Activated T-cell treated with anti-CD3 and anti-CD28 coated beads, Interleukin-2, amount 50 U/mL, for 24 hours (primary cell): ENCODE measurements at regions not wholly inside any gene's neighbourhood (a gene's known extent, or its start where the extent isn't known, plus 50 kb on each side); places are given as distances from the start of the nearest gene placed in this dataset.

Experiments
- DNase-seq: peaks from one replicate; pipeline ENCODE4 v3.0.0-alpha.2; 2020
- H3K27ac Mint-ChIP-seq: 2 replicates; pipeline ENCODE4 v1.8.0; 2020; ENCODE audit warnings: mild to moderate bottlenecking, mixed read lengths
- H3K27me3 Mint-ChIP-seq: 2 replicates; pipeline ENCODE4 v1.8.0; 2020; ENCODE audit warnings: mixed read lengths
- H3K36me3 Mint-ChIP-seq: 2 replicates; pipeline ENCODE4 v1.8.0; 2020; ENCODE audit warnings: low read depth, mixed read lengths
- H3K4me1 Mint-ChIP-seq: 2 replicates; pipeline ENCODE4 v1.8.0; 2020; ENCODE audit warnings: low read depth, mixed read lengths
- H3K4me3 Mint-ChIP-seq: 2 replicates; pipeline ENCODE4 v1.8.0; 2020; ENCODE audit warnings: mild to moderate bottlenecking, moderate library complexity, mixed read lengths
- H3K9me3 Mint-ChIP-seq: 2 replicates; pipeline ENCODE4 v1.8.0; 2020; ENCODE audit warnings: mixed read lengths

DNA sequence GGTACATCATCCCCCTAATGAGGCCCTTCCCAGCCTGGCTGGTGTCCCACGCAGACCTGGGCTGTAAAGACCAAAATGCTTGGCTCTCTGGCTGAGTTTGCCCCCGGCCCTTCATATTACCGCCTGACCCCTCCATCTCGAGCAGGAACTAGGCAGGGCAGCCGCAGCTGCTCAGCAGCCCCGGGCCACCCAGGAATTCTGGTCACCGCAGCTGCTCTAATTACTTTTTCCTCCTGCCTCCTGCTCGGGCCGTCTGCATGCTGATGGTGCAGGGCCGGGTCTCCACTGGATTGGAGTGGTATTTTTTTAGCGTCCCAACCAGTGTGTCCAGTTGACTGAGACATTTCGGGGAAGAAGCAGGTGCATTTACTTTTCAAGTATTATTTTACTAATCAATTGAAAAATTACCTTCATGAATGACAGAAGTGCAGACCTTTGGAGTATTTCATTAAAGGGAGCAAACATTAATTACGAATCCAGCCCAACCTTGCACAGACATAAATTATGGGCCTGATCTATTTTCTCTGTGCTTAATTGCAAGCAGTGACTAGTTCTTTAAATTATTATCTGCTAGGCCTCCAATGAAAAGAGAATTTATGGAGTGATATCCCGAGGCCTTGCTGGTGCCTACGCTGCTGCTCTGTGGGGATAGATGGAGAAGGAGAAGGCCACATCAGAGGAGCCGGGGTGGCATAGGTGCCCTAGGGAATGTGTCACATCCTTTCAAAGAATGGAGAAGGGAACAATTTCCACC is 176.2 kb downstream of the CYLD start:
- Mint-ChIP-seq H3K4me1 (no peaks in the 10 kb centered on the region), H3K36me3 (no peaks in the 10 kb centered on the region), H3K27ac (no peak overlapping the region), H3K4me3 (no peak overlapping the region), H3K9me3 (no peaks in the 10 kb centered on the region), H3K27me3 (peaks cover 9% of the 10 kb centered on the region)
- no peak for DNase-seq

GRCh38 chr16:50916040-50916439 is 174.2 kb downstream of the CYLD start:
- no peak overlapping the region for H3K4me3 Mint-ChIP-seq
- DNase-seq = no peak
- no peaks in the 10 kb centered on the region for H3K9me3 Mint-ChIP-seq
- no peaks in the 10 kb centered on the region for H3K4me1 Mint-ChIP-seq
- H3K27ac Mint-ChIP-seq = no peak overlapping the region
- H3K27me3 Mint-ChIP-seq = peaks cover 14% of the 10 kb centered on the region
- no peaks in the 10 kb centered on the region for H3K36me3 Mint-ChIP-seq

- Mint-ChIP-seq H3K4me1 (no peaks in the 10 kb centered on the region), H3K27me3 (peaks cover 14% of the 10 kb centered on the region), H3K36me3 (no peaks in the 10 kb centered on the region), H3K9me3 (no peaks in the 10 kb centered on the region), H3K4me3 (no peak overlapping the region), H3K27ac (no peak overlapping the region)
- no peak for DNase-seq
Measured at GRCh38 chr16:50915120-50915519, 173.2 kb downstream of the CYLD start.

DNA sequence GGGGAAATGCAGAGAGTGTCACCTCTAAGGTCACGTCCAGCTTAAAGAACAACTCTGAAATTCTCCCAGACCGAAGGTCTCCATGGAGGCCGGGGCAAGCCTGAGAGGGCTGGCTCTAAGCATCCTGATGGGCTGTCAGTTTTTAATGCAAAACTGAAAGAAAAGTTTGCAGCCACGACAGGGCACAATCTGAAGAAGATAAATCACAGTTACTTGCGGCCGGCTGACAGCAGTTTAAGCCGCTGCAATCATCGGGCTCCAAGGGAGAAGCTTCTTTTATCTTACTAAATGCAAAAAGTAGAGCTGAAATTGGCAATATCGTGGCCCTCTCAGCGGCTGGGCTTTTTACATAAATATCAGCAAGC is 168.8 kb downstream of the CYLD start:
- Mint-ChIP-seq H3K4me1 (no peaks in the 10 kb centered on the region), H3K4me3 (no peak overlapping the region)

GRCh38 chr16:50909831-50910735 is 168.2 kb downstream of the CYLD start:
- DNase-seq = no peak
- H3K27me3 Mint-ChIP-seq = peaks cover 11% of the 10 kb centered on the region
- no peak overlapping the region for H3K27ac Mint-ChIP-seq
- H3K36me3 Mint-ChIP-seq = no peaks in the 10 kb centered on the region
- H3K4me1 Mint-ChIP-seq = no peaks in the 10 kb centered on the region
- no peaks in the 10 kb centered on the region for H3K9me3 Mint-ChIP-seq
- no peak overlapping the region for H3K4me3 Mint-ChIP-seq

More for the DNA sequence above, 168.8 kb downstream of the CYLD start:
- Mint-ChIP-seq H3K9me3 (no peaks in the 10 kb centered on the region), H3K27me3 (peaks cover 13% of the 10 kb centered on the region), H3K27ac (no peak overlapping the region), H3K36me3 (no peaks in the 10 kb centered on the region)
- DNase-seq = no peak

DNA sequence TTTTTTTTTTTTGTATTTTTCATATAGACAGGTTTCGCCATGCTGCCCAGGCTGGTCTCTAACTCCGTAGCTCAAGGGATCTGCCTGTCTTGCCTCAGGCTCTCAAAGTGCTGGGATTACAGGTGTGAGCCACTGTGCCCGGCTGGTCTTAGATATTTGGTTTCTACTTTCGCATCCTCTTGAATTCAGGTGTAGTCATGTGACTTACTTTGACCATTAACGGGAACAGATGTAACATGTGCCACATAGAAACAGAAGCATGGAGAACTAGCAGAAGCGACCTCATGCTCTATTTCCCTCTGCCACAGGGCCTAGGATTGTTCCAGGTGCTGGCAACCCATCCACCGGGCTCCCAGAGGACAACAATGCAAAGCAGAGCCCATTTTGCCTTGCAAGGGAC is 166.6 kb downstream of the CYLD start:
- no peak overlapping the region for H3K4me3 Mint-ChIP-seq
- DNase-seq = no peak
- H3K4me1 Mint-ChIP-seq = no peaks in the 10 kb centered on the region
- no peaks in the 10 kb centered on the region for H3K9me3 Mint-ChIP-seq
- no peaks in the 10 kb centered on the region for H3K36me3 Mint-ChIP-seq
- peaks cover 12% of the 10 kb centered on the region for H3K27me3 Mint-ChIP-seq
- H3K27ac Mint-ChIP-seq = no peak overlapping the region

DNA sequence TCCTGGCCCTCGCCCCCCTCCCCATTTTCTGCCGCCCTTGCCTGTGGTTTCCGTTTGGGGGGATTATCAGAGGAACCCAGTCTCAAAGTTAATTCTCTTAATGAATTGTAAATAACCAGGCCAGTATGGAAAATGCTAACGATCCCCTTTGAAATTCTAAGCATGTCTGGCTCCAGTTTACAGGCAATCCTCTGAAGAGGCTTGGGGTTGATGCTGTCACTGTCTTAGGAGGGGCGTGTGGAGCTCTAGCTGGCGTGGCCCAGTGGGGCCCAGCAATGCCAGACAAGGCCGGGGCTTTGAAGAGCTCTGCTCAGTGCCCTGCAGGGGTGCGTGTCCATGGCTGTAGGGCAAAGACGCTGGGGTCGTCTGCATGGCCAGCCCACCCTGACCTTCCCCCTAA is 164.6 kb downstream of the CYLD start:
- H3K4me1 Mint-ChIP-seq = no peaks in the 10 kb centered on the region
- no peak for DNase-seq
- H3K27me3 Mint-ChIP-seq = peaks cover 9% of the 10 kb centered on the region
- no peaks in the 10 kb centered on the region for H3K36me3 Mint-ChIP-seq
- no peak overlapping the region for H3K27ac Mint-ChIP-seq
- no peaks in the 10 kb centered on the region for H3K9me3 Mint-ChIP-seq
- no peak overlapping the region for H3K4me3 Mint-ChIP-seq

DNA sequence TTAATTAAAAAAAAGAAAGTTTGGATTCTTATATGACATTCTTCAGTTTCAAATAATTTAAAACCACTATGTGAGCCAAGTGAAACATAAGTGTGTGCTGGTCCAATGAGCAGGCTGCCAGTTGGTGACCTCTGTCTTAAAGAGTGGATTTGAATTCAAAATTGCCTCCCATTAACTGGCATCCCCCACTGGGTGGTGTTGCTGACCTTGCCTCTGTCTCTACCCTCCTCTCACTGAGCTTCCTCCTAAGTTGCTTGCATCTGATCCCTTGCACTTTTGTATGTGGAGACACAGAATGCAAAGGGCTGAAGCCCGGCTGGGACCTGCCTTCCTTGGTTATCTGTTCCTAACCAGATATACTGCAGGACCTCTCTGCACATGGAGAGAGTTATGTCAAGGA is 160.6 kb downstream of the CYLD start:
- peaks cover 13% of the 10 kb centered on the region for H3K27me3 Mint-ChIP-seq

GRCh38 chr16:50901062-50901461 is 159.2 kb downstream of the CYLD start:
- Mint-ChIP-seq H3K27me3 (peaks cover 10% of the 10 kb centered on the region), H3K27ac (no peak overlapping the region), H3K36me3 (no peaks in the 10 kb centered on the region), H3K9me3 (peaks cover 9% of the 10 kb centered on the region), H3K4me1 (no peaks in the 10 kb centered on the region), H3K4me3 (no peak overlapping the region)
- no peak for DNase-seq

More for the DNA sequence above, 160.6 kb downstream of the CYLD start:
- Mint-ChIP-seq H3K4me1 (no peaks in the 10 kb centered on the region), H3K36me3 (no peaks in the 10 kb centered on the region), H3K9me3 (peaks cover 3% of the 10 kb centered on the region), H3K4me3 (no peak overlapping the region), H3K27ac (no peak overlapping the region)
- no peak for DNase-seq

- Mint-ChIP-seq H3K36me3 (no peaks in the 10 kb centered on the region), H3K4me3 (no peak overlapping the region), H3K27me3 (peaks cover 16% of the 10 kb centered on the region), H3K27ac (no peak overlapping the region), H3K4me1 (no peaks in the 10 kb centered on the region), H3K9me3 (peaks cover 9% of the 10 kb centered on the region)
- no peak for DNase-seq
Measured at GRCh38 chr16:50900391-50900942, 158.6 kb downstream of the CYLD start.

GRCh38 chr16:50899951-50900350 is 158.1 kb downstream of the CYLD start:
- Mint-ChIP-seq H3K27ac (no peak overlapping the region), H3K9me3 (peaks cover 9% of the 10 kb centered on the region), H3K4me3 (no peak overlapping the region), H3K4me1 (no peaks in the 10 kb centered on the region), H3K36me3 (no peaks in the 10 kb centered on the region), H3K27me3 (peaks cover 18% of the 10 kb centered on the region)
- DNase-seq = no peak

DNA sequence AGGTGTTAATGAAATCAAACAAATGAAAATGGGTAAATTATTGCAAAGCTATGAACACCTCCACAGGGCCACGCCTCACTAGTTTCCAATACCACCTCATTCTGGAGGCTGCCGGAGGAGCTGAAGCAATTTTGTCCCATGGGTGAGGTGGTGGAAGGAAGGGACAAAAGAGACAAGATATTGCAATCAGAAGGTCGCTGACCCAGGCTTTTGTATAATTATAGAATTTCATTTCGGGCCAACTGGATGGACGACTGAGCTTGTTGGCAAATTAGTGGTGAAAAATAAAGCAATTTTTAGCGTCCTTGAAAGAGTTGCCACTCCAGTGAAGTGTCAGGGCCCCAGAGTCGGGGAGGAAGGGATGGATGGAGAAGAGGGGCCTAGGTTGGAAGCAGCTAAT is 147.9 kb downstream of the CYLD start:
- DNase-seq = no peak
- Mint-ChIP-seq H3K36me3 (no peaks in the 10 kb centered on the region), H3K4me3 (no peak overlapping the region), H3K4me1 (no peaks in the 10 kb centered on the region), H3K27me3 (peaks cover 44% of the 10 kb centered on the region), H3K9me3 (no peaks in the 10 kb centered on the region), H3K27ac (no peak overlapping the region)

DNA sequence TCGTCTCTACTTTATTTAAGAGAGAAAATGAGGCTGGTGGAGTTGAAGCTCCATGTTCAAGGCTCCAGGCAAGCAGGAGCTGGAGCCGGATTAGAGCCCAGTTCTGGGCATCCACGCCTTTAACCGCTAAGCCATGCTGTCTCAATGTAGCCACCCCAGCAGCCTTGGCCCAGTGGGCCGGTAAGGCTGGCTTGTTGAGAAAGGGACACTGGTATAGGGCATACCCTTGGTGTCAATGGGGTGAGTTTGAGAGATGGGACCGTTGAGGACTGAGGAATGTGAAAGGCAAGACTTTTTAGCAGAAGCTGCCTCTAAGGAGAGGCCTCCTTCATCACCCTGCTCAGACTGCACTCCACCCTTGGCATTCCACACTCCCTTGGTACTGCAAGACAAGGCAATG is 147.4 kb downstream of the CYLD start:
- Mint-ChIP-seq H3K4me3 (no peak overlapping the region), H3K4me1 (no peaks in the 10 kb centered on the region), H3K27ac (no peak overlapping the region), H3K9me3 (no peaks in the 10 kb centered on the region), H3K36me3 (no peaks in the 10 kb centered on the region), H3K27me3 (peaks cover 42% of the 10 kb centered on the region)
- no peak for DNase-seq

GRCh38 chr16:50888486-50889261 is 146.8 kb downstream of the CYLD start:
- no peaks in the 10 kb centered on the region for H3K36me3 Mint-ChIP-seq

More at GRCh38 chr16:50888486-50889261, 146.8 kb downstream of the CYLD start:
- H3K9me3 Mint-ChIP-seq = no peaks in the 10 kb centered on the region
- DNase-seq = no peak
- H3K27ac Mint-ChIP-seq = no peak overlapping the region
- no peak overlapping the region for H3K4me3 Mint-ChIP-seq
- peaks cover 37% of the 10 kb centered on the region for H3K27me3 Mint-ChIP-seq
- no peaks in the 10 kb centered on the region for H3K4me1 Mint-ChIP-seq
